ENCODE measurements at regions not wholly inside any gene's neighbourhood (a gene's known extent, or its start where the extent isn't known, plus 50 kb on each side); places are given as distances from the start of the nearest gene placed in this dataset.

DNA sequence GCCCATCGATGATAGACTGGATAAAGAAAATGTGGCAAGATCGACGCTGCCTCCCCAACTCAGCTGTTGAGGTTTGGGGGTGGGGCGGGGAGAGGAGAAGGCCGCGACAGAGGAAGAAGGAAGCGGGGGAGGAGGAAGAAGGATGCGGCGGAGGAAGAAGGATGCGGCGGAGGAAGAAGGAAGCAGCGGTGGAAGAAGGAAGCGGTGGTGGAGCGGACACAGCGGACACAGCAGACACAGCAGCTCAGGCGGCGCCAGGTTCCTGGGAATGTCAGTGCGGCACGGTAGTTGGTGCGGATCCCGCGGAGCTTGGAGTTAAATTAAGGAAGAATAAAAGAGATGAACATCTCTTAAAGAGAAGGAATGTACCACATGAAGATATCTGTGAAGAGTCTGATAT is 163.9 kb upstream of the NT5E start:
- TF ChIP-seq, protein P1, sequence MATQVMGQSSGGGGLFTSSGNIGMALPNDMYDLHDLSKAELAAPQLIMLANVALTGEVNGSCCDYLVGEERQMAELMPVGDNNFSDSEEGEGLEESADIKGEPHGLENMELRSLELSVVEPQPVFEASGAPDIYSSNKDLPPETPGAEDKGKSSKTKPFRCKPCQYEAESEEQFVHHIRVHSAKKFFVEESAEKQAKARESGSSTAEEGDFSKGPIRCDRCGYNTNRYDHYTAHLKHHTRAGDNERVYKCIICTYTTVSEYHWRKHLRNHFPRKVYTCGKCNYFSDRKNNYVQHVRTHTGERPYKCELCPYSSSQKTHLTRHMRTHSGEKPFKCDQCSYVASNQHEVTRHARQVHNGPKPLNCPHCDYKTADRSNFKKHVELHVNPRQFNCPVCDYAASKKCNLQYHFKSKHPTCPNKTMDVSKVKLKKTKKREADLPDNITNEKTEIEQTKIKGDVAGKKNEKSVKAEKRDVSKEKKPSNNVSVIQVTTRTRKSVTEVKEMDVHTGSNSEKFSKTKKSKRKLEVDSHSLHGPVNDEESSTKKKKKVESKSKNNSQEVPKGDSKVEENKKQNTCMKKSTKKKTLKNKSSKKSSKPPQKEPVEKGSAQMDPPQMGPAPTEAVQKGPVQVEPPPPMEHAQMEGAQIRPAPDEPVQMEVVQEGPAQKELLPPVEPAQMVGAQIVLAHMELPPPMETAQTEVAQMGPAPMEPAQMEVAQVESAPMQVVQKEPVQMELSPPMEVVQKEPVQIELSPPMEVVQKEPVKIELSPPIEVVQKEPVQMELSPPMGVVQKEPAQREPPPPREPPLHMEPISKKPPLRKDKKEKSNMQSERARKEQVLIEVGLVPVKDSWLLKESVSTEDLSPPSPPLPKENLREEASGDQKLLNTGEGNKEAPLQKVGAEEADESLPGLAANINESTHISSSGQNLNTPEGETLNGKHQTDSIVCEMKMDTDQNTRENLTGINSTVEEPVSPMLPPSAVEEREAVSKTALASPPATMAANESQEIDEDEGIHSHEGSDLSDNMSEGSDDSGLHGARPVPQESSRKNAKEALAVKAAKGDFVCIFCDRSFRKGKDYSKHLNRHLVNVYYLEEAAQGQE (IDR thresholded peaks at IDR 0.05; ENCODE audit: low read depth), result no peak
- TF ChIP-seq YY1 (IDR thresholded peaks at IDR 0.05; ENCODE audit: low read depth), result no peak

Data from Ishikawa (cell line).